ENCODE measurements at regions not wholly inside any gene's neighbourhood (a gene's known extent, or its start where the extent isn't known, plus 50 kb on each side); places are given as distances from the start of the nearest gene placed in this dataset.

DNA sequence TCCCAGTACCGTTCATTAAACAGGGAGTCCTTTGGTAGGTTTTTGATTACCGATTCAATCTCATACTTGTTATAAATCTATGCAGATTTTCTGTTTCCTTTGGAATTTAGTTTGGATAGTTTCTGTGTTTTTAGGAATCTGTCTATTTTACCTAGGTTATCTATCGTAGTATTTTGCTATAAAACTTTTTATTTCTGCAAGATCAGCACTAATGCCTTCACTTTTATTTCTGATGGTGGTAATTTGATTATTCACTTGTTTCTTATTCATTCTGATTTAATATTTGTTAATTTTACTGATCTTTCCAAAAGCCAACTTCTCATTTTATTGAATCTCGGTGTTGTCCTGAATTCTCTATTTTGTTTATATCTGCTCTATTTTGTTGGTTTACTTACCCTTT, 577.7 kb upstream of the NRG3 start:
- TF ChIP-seq, protein P1, sequence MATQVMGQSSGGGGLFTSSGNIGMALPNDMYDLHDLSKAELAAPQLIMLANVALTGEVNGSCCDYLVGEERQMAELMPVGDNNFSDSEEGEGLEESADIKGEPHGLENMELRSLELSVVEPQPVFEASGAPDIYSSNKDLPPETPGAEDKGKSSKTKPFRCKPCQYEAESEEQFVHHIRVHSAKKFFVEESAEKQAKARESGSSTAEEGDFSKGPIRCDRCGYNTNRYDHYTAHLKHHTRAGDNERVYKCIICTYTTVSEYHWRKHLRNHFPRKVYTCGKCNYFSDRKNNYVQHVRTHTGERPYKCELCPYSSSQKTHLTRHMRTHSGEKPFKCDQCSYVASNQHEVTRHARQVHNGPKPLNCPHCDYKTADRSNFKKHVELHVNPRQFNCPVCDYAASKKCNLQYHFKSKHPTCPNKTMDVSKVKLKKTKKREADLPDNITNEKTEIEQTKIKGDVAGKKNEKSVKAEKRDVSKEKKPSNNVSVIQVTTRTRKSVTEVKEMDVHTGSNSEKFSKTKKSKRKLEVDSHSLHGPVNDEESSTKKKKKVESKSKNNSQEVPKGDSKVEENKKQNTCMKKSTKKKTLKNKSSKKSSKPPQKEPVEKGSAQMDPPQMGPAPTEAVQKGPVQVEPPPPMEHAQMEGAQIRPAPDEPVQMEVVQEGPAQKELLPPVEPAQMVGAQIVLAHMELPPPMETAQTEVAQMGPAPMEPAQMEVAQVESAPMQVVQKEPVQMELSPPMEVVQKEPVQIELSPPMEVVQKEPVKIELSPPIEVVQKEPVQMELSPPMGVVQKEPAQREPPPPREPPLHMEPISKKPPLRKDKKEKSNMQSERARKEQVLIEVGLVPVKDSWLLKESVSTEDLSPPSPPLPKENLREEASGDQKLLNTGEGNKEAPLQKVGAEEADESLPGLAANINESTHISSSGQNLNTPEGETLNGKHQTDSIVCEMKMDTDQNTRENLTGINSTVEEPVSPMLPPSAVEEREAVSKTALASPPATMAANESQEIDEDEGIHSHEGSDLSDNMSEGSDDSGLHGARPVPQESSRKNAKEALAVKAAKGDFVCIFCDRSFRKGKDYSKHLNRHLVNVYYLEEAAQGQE (IDR thresholded peaks at IDR 0.05; ENCODE audit: insufficient read depth in 1 of 2, low read depth in 2 of 2, low read length in 2 of 2) = no peak
- TF ChIP-seq SIN3A (IDR thresholded peaks at IDR 0.05; ENCODE audit: borderline replicate concordance, insufficient read depth, low read length) = no peak
- TF ChIP-seq FOXP2 (optimal IDR thresholded peaks at IDR 0.05; ENCODE audit: borderline replicate concordance, extremely low read depth, extremely low read length, insufficient read depth) = no peak
- no peak for TF ChIP-seq POLR2AphosphoS5 (IDR thresholded peaks at IDR 0.05; ENCODE audit: low read depth, low read length)
- TF ChIP-seq TAF1 (IDR thresholded peaks at IDR 0.05; ENCODE audit: borderline replicate concordance, insufficient read depth, low read length) = no peak

DNA sequence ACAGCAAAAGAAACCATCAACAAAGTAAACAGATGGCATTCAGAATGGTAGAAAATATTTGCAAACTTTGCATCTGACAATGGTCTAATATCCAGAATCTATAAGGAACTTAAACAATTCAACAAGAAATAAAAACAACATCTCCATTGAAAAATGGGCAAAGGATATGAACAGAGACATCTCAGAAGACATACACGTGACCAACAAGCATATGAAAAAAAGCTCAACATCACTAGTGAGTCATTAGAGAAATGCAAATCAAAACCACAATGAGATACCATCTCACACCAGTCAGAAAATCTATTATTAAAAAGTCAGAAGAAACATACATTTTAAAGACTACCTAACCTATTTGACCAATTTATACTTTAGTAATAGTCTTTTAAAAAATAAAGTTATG, 571.3 kb upstream of the NRG3 start:
- TF ChIP-seq TAF1 (IDR thresholded peaks at IDR 0.05; ENCODE audit: borderline replicate concordance, insufficient read depth, low read length) = no peak
- no peak for TF ChIP-seq SIN3A (IDR thresholded peaks at IDR 0.05; ENCODE audit: borderline replicate concordance, insufficient read depth, low read length)
- TF ChIP-seq, protein P1 (IDR thresholded peaks at IDR 0.05; ENCODE audit: insufficient read depth in 1 of 2, low read depth in 2 of 2, low read length in 2 of 2) = no peak
- TF ChIP-seq POLR2AphosphoS5 (IDR thresholded peaks at IDR 0.05; ENCODE audit: low read depth, low read length) = no peak
- no peak for TF ChIP-seq FOXP2 (optimal IDR thresholded peaks at IDR 0.05; ENCODE audit: borderline replicate concordance, extremely low read depth, extremely low read length, insufficient read depth)

DNA sequence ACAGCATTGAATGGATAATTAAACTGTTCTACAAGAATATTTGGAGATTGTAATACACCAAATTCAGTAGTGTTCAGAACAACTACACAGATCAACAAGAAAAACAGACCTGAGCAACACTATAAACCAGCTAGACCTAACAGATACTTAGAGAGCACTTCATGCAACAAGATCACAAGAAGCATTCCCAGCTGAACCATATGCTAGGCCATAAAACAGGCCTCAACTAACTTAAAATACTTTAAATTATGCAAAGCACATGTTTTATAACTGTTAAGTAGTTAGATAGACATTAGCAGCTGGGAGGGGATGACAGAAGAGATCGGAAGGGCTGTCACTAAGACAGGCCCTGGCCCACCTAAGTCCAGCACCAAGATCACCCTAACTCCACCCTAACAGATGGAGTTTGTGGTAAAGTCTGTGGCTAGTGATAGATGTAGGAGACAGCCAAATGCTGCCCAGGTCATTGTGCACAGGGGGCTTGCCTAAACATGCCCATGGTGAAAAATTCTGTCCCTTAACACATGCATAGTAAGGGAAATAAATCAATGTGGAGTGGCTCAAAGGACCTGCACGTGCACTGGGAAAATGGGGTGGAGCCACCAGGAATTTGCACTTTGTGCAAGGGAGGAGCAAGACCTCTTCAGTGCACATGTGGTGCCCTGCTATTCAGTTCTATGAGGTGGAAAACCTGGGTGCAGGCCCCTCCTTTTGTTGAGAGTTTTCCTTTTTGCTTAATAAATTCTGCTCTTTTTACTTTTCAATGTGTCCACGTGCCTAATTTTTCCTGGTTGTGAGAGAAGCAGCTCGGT, 567.8 kb upstream of the NRG3 start:
- no peak for TF ChIP-seq SIN3A (IDR thresholded peaks at IDR 0.05; ENCODE audit: borderline replicate concordance, insufficient read depth, low read length)
- TF ChIP-seq, protein P1 (IDR thresholded peaks at IDR 0.05; ENCODE audit: insufficient read depth in 1 of 2, low read depth in 2 of 2, low read length in 2 of 2) = no peak
- no peak for TF ChIP-seq FOXP2 (optimal IDR thresholded peaks at IDR 0.05; ENCODE audit: borderline replicate concordance, extremely low read depth, extremely low read length, insufficient read depth)
- TF ChIP-seq TAF1 (IDR thresholded peaks at IDR 0.05; ENCODE audit: borderline replicate concordance, insufficient read depth, low read length) = no peak
- no peak for TF ChIP-seq POLR2AphosphoS5 (IDR thresholded peaks at IDR 0.05; ENCODE audit: low read depth, low read length)

DNA sequence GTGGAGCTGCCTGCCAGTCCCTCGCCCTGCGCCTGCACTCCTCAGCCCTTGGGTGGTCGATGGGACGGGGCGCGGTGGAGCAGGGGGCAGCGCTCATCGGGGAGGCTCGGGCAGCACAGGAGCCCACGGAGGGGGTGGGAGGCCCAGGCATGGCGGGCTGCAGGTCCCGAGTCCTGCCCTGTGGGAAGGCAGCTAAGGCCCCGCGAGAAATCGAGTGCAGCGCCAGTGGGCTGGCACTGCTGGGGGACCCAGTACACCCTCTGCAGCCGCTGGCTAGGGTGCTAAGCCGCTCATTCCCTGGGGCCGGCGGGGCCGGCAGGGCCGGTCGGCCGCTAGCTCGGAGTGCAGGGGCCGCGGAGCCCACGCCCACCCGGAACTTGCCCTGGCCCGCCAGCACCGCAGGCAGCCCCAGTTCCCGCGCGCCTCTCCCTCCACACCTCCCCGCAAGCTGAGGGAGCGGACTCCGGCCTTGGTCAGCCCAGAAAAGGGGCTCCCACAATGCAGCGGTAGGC, 565.9 kb upstream of the NRG3 start:
- TF ChIP-seq FOXP2 (optimal IDR thresholded peaks at IDR 0.05; ENCODE audit: borderline replicate concordance, extremely low read depth, extremely low read length, insufficient read depth) (no peak), POLR2AphosphoS5 (IDR thresholded peaks at IDR 0.05; ENCODE audit: low read depth, low read length) (no peak), TAF1 (IDR thresholded peaks at IDR 0.05; ENCODE audit: borderline replicate concordance, insufficient read depth, low read length) (no peak), SIN3A (IDR thresholded peaks at IDR 0.05; ENCODE audit: borderline replicate concordance, insufficient read depth, low read length) (no peak)
- TF ChIP-seq, protein P1 (IDR thresholded peaks at IDR 0.05; ENCODE audit: insufficient read depth in 1 of 2, low read depth in 2 of 2, low read length in 2 of 2) = no peak

Measured in PFSK-1 (cell line).